Liver (tissue), 8 donors: ENCODE measurements at regions not wholly inside any gene's neighbourhood (a gene's known extent, or its start where the extent isn't known, plus 50 kb on each side); places are given as distances from the start of the nearest gene placed in this dataset.

ENCODE experiments used
- DNase-seq: peaks from one replicate; pipeline ENCODE4 v3.0.0-alpha.2; 2017; ENCODE audit warnings: low spot score
- H3K27ac ChIP-seq, 2 donors: one replicate each; pipeline ENCODE4 v1.7.0; 2013; ENCODE audit warnings: inconsistent platforms in 2 of 2, low read length in 2 of 2, control low read depth in 1 of 2, low read depth in 1 of 2, mild to moderate bottlenecking in 1 of 2
- H3K27me3 ChIP-seq, 4 donors: one replicate each; pipeline versions ENCODE4 v1.6.1 to v1.7.0; 2013; ENCODE audit warnings: low read length in 3 of 4, inconsistent platforms in 1 of 4, mild to moderate bottlenecking in 1 of 4, moderate library complexity in 1 of 4; ENCODE audit not compliant: control insufficient read depth in 4 of 4, insufficient read depth in 4 of 4
- H3K36me3 ChIP-seq, 4 donors: one replicate each; pipeline versions ENCODE4 v1.6.1 to v1.7.0; 2013; ENCODE audit warnings: low read length in 3 of 4, mild to moderate bottlenecking in 3 of 4, low read depth in 1 of 4, moderate library complexity in 1 of 4; ENCODE audit not compliant: control insufficient read depth in 4 of 4, insufficient read depth in 3 of 4
- H3K4me1 ChIP-seq, 4 donors: one replicate each; pipeline versions ENCODE4 v1.6.1 to v1.7.0; 2013; ENCODE audit warnings: low read length in 3 of 4, mild to moderate bottlenecking in 3 of 4, moderate library complexity in 1 of 4; ENCODE audit not compliant: control insufficient read depth in 4 of 4, insufficient read depth in 4 of 4
- H3K4me3 ChIP-seq, 3 donors: one replicate each; pipeline versions ENCODE4 v1.6.1 to v1.7.0; 2013; ENCODE audit warnings: low read length in 3 of 3, control low read depth in 1 of 3, low read depth in 1 of 3, mild to moderate bottlenecking in 1 of 3
- H3K9ac ChIP-seq, 2 donors: one replicate each; pipeline ENCODE4 v1.7.0; 2013; ENCODE audit warnings: low read length in 2 of 2, mild to moderate bottlenecking in 2 of 2, moderate library complexity in 2 of 2, control low read depth in 1 of 2, low read depth in 1 of 2
- H3K9me3 ChIP-seq, 4 donors: one replicate each; pipeline versions ENCODE4 v1.6.1 to v1.7.0; 2013; ENCODE audit warnings: low read length in 3 of 4; ENCODE audit not compliant: control insufficient read depth in 4 of 4
- EGR1 ChIP-seq, 2 donors: IDR thresholded peaks; 2 replicates each; pipeline ENCODE4 v1.6.1; 2016 to 2018; ENCODE audit warnings: antibody characterized with exemption in 2 of 2, low read depth in 2 of 2
- FOXA1 ChIP-seq: IDR thresholded peaks from 2 replicates; pipeline ENCODE4 v1.6.1; 2016; ENCODE audit warnings: antibody characterized with exemption
- FOXA2 ChIP-seq: IDR thresholded peaks from 2 replicates; pipeline ENCODE4 v1.6.1; 2016; ENCODE audit warnings: antibody characterized with exemption
- GABPA ChIP-seq, 2 donors: IDR thresholded peaks in 1 of 2; conservative IDR thresholded peaks in 1 of 2; 2 replicates each; pipeline ENCODE4 v1.6.1; 2016; ENCODE audit warnings: antibody characterized with exemption in 2 of 2, mild to moderate bottlenecking in 1 of 2, moderate library complexity in 1 of 2
- HNF4A ChIP-seq, 2 donors: conservative IDR thresholded peaks; 2 replicates each; pipeline ENCODE4 v1.6.1; 2016; ENCODE audit warnings: antibody characterized with exemption in 2 of 2, mild to moderate bottlenecking in 2 of 2
- HNF4G ChIP-seq: IDR thresholded peaks from 2 replicates; pipeline ENCODE4 v1.6.1; 2016; ENCODE audit warnings: antibody characterized with exemption
- JUND ChIP-seq, 2 donors: IDR thresholded peaks; 2 replicates each; pipeline ENCODE4 v1.6.1; 2016; ENCODE audit warnings: antibody characterized with exemption in 2 of 2
- NR2F2 ChIP-seq: IDR thresholded peaks from 2 replicates; pipeline ENCODE4 v1.6.1; 2016; ENCODE audit warnings: antibody characterized with exemption
- RAD21 ChIP-seq, 2 donors: IDR thresholded peaks; 2 replicates each; pipeline ENCODE4 v1.6.1; 2016; ENCODE audit warnings: antibody characterized with exemption in 2 of 2, mild to moderate bottlenecking in 2 of 2
- RXRA ChIP-seq, 2 donors: IDR thresholded peaks; 2 replicates each; pipeline ENCODE4 v1.6.1; 2017 to 2018; ENCODE audit warnings: antibody characterized with exemption in 2 of 2, mild to moderate bottlenecking in 1 of 2
- SP1 ChIP-seq: IDR thresholded peaks from 2 replicates; pipeline ENCODE4 v1.6.1; 2018; ENCODE audit warnings: antibody characterized with exemption, mild to moderate bottlenecking
- YY1 ChIP-seq: IDR thresholded peaks from 2 replicates; pipeline ENCODE4 v1.6.1; 2016; ENCODE audit warnings: antibody characterized with exemption, mild to moderate bottlenecking
- WGBS: extraction: QIAGEN DNeasy Blood & Tissue Kit; methylation state at CpG from one replicate; pipeline ENCODE4 v1.1.7; 2013; 5-methylcytosine and 5-hydroxymethylcytosine counted together
- TF ChIP-seq, protein P1 (sequence below): IDR thresholded peaks from 2 replicates; pipeline ENCODE4 v1.6.1; 2016; ENCODE audit warnings: antibody characterized with exemption, mild to moderate bottlenecking
- TF ChIP-seq, protein P2 (sequence below): IDR thresholded peaks from 2 replicates; pipeline ENCODE4 v1.6.1; 2016; ENCODE audit warnings: antibody characterized with exemption
- TF ChIP-seq, protein P3 (sequence below): IDR thresholded peaks from 2 replicates; pipeline ENCODE4 v1.6.1; 2016; ENCODE audit warnings: antibody characterized with exemption
- TF ChIP-seq, protein P4 (sequence below): fragments of 150-350 bp; IDR thresholded peaks from 2 replicates; pipeline ENCODE4 v1.5.1; 2017; ENCODE audit warnings: improper control_type of control experiment, low read depth, low read length; ENCODE audit not compliant: missing input control
- TF ChIP-seq, protein P5 (sequence below): IDR thresholded peaks from 2 replicates; pipeline ENCODE4 v1.6.1; 2016; ENCODE audit warnings: antibody characterized with exemption
- donor health status: healthy.
- donor health status: healthy.
- donor health status: healthy.
- donor health status: healthy.
- donor health status: healthy.

DNA sequence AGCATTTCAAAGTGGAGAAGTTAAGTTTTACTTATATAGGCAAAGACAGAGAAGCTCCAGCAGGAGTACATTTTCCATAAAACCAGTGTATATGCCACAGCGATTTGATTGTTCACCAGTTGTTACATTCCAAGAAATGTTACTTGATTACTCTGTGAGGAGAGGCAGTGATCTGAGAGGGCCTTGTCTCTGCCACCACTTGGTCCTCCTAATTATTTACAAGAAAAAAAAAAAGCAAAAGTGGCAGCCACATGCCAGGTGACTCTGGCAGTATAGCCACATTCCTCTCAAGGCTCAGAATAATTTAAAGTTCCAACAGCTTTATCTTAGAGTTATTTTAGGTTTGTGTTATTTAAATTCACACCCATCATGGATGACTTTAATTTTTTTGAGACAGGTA is 1077.8 kb downstream of the ZPLD1 start:
- H3K27me3 ChIP-seq: no peaks in the 10 kb centered on the region
- 74% methylated on average over 1 of the region's 1 CpG for WGBS
- H3K36me3 ChIP-seq: no peaks in the 10 kb centered on the region
- H3K4me1 ChIP-seq: no peaks in the 10 kb centered on the region
- H3K27ac ChIP-seq: no peak overlapping the region
- DNase-seq: no peak
- H3K9ac ChIP-seq: no peak overlapping the region
- no peak overlapping the region for H3K4me3 ChIP-seq
- H3K9me3 ChIP-seq: no peaks in the 10 kb centered on the region
- no peak for TF ChIP-seq HNF4G
- no peak for TF ChIP-seq NR2F2
- no peak for TF ChIP-seq FOXA1
- TF ChIP-seq, protein P1, sequence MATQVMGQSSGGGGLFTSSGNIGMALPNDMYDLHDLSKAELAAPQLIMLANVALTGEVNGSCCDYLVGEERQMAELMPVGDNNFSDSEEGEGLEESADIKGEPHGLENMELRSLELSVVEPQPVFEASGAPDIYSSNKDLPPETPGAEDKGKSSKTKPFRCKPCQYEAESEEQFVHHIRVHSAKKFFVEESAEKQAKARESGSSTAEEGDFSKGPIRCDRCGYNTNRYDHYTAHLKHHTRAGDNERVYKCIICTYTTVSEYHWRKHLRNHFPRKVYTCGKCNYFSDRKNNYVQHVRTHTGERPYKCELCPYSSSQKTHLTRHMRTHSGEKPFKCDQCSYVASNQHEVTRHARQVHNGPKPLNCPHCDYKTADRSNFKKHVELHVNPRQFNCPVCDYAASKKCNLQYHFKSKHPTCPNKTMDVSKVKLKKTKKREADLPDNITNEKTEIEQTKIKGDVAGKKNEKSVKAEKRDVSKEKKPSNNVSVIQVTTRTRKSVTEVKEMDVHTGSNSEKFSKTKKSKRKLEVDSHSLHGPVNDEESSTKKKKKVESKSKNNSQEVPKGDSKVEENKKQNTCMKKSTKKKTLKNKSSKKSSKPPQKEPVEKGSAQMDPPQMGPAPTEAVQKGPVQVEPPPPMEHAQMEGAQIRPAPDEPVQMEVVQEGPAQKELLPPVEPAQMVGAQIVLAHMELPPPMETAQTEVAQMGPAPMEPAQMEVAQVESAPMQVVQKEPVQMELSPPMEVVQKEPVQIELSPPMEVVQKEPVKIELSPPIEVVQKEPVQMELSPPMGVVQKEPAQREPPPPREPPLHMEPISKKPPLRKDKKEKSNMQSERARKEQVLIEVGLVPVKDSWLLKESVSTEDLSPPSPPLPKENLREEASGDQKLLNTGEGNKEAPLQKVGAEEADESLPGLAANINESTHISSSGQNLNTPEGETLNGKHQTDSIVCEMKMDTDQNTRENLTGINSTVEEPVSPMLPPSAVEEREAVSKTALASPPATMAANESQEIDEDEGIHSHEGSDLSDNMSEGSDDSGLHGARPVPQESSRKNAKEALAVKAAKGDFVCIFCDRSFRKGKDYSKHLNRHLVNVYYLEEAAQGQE: no peak
- TF ChIP-seq RAD21 (IDR thresholded peaks at IDR 0.05): no peak
- no peak for TF ChIP-seq JUND (IDR thresholded peaks at IDR 0.05)
- TF ChIP-seq, protein P2, sequence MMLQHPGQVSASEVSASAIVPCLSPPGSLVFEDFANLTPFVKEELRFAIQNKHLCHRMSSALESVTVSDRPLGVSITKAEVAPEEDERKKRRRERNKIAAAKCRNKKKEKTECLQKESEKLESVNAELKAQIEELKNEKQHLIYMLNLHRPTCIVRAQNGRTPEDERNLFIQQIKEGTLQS: no peak
- TF ChIP-seq, protein P3, sequence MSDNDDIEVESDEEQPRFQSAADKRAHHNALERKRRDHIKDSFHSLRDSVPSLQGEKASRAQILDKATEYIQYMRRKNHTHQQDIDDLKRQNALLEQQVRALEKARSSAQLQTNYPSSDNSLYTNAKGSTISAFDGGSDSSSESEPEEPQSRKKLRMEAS: no peak
- TF ChIP-seq, protein P4, sequence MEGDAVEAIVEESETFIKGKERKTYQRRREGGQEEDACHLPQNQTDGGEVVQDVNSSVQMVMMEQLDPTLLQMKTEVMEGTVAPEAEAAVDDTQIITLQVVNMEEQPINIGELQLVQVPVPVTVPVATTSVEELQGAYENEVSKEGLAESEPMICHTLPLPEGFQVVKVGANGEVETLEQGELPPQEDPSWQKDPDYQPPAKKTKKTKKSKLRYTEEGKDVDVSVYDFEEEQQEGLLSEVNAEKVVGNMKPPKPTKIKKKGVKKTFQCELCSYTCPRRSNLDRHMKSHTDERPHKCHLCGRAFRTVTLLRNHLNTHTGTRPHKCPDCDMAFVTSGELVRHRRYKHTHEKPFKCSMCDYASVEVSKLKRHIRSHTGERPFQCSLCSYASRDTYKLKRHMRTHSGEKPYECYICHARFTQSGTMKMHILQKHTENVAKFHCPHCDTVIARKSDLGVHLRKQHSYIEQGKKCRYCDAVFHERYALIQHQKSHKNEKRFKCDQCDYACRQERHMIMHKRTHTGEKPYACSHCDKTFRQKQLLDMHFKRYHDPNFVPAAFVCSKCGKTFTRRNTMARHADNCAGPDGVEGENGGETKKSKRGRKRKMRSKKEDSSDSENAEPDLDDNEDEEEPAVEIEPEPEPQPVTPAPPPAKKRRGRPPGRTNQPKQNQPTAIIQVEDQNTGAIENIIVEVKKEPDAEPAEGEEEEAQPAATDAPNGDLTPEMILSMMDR: no peak
- no peak for TF ChIP-seq FOXA2
- TF ChIP-seq, protein P5, sequence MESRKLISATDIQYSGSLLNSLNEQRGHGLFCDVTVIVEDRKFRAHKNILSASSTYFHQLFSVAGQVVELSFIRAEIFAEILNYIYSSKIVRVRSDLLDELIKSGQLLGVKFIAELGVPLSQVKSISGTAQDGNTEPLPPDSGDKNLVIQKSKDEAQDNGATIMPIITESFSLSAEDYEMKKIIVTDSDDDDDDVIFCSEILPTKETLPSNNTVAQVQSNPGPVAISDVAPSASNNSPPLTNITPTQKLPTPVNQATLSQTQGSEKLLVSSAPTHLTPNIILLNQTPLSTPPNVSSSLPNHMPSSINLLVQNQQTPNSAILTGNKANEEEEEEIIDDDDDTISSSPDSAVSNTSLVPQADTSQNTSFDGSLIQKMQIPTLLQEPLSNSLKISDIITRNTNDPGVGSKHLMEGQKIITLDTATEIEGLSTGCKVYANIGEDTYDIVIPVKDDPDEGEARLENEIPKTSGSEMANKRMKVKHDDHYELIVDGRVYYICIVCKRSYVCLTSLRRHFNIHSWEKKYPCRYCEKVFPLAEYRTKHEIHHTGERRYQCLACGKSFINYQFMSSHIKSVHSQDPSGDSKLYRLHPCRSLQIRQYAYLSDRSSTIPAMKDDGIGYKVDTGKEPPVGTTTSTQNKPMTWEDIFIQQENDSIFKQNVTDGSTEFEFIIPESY: no peak

DNA sequence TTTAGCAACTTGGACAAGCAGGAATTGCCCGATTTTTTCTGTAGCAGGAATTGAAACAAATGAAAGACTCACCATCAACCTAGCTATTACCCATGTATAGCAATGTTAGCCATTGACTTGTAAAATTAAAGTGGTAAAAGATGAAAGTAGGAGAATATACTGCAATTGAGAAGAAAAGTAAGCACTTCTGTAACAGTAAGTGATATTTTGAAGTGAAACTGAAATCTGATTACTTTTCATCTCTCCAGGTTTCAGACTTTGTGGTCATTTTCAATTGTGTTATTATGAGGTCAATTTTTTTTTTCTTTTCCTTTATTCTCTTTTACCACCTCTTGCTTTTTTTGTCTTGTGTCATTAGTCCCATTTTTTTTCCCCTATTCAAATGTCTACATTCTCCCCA is 1078.2 kb downstream of the ZPLD1 start:
- no peak overlapping the region for H3K9ac ChIP-seq
- WGBS: 81% methylated on average over 1 of the region's 1 CpG
- no peaks in the 10 kb centered on the region for H3K27me3 ChIP-seq
- no peak overlapping the region for H3K4me3 ChIP-seq
- H3K4me1 ChIP-seq: no peaks in the 10 kb centered on the region
- H3K27ac ChIP-seq: no peak overlapping the region
- H3K36me3 ChIP-seq: no peaks in the 10 kb centered on the region
- DNase-seq: no peak
- H3K9me3 ChIP-seq: no peaks in the 10 kb centered on the region
- TF ChIP-seq RXRA (IDR thresholded peaks at IDR 0.05) (no peak), HNF4G (no peak), SP1 (no peak), FOXA1 (no peak), HNF4A (conservative IDR thresholded peaks at IDR 0.05) (no peak), EGR1 (IDR thresholded peaks at IDR 0.05; ENCODE audit: low read depth in 2 of 2) (no peak), RAD21 (IDR thresholded peaks at IDR 0.05) (no peak), YY1 (no peak), GABPA (IDR thresholded peaks at IDR 0.05 in 1 of 2, conservative IDR thresholded peaks at IDR 0.05 in 1 of 2) (no peak), NR2F2 (no peak)
- TF ChIP-seq, protein P3: no peak
- TF ChIP-seq, protein P1: no peak
- TF ChIP-seq, protein P5: no peak
